Progenitor cell of endocrine pancreas (in vitro differentiated cells): ENCODE measurements at regions not wholly inside any gene's neighbourhood (a gene's known extent, or its start where the extent isn't known, plus 50 kb on each side); places are given as distances from the start of the nearest gene placed in this dataset.

Experiments used
- DNase-seq: peaks from one replicate; pipeline ENCODE4 v3.0.0; 2021; ENCODE audit warnings: low spot score; ENCODE audit not compliant: unreplicated experiment
- H3K27ac Mint-ChIP-seq: 2 replicates; pipeline ENCODE4 v1.8.0; 2021; ENCODE audit warnings: mild to moderate bottlenecking, moderate library complexity, mixed read lengths
- H3K27me3 Mint-ChIP-seq: 2 replicates; pipeline ENCODE4 v1.8.0; 2021; ENCODE audit warnings: mixed read lengths
- H3K36me3 Mint-ChIP-seq: 2 replicates; pipeline ENCODE4 v1.8.0; 2022; ENCODE audit warnings: mixed read lengths; ENCODE audit not compliant: insufficient read depth
- H3K4me1 Mint-ChIP-seq: 2 replicates; pipeline ENCODE4 v1.8.0; 2021; ENCODE audit warnings: low read depth, mixed read lengths
- H3K4me3 Mint-ChIP-seq: 2 replicates; pipeline ENCODE4 v1.8.0; 2021; ENCODE audit warnings: low read depth, mild to moderate bottlenecking, moderate library complexity, mixed read lengths
- H3K9me3 Mint-ChIP-seq: 2 replicates; pipeline ENCODE4 v1.8.0; 2021; ENCODE audit warnings: low read depth, mixed read lengths
- TF ChIP-seq, protein P1 (sequence below): fragments of 200-600 bp; sonication (generic); IDR thresholded peaks from one replicate; pipeline ENCODE4 v1.5.0; 2021; ENCODE audit warnings: antibody characterized with exemption, mild to moderate bottlenecking; ENCODE audit not compliant: unreplicated experiment

DNA sequence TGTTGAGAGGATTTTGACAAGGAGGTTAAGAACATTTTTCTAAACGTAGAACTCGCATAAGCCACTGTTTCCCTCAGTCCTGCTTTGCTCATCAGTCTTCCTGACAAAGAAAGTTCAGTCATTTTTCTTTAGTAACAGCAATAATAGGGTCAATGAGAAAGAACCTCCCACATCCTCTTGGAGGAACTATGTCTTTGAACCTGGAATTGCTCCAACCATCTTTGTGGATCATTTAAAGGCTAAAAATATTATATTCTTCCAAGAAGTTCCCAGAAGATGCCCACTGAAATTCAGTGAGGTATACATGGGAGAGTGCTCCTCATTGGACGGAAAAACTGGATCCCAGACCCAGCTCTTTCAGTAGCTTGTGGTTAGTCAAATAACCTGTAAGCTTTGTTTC lies 282.8 kb upstream of the FAR2 start:
- no peak for DNase-seq
- Mint-ChIP-seq H3K4me3 (no peak overlapping the region), H3K27ac (no peak overlapping the region), H3K36me3 (no peaks in the 10 kb centered on the region), H3K27me3 (no peaks in the 10 kb centered on the region), H3K4me1 (peaks cover 7% of the 10 kb centered on the region), H3K9me3 (no peaks in the 10 kb centered on the region)
- TF ChIP-seq, protein P1, sequence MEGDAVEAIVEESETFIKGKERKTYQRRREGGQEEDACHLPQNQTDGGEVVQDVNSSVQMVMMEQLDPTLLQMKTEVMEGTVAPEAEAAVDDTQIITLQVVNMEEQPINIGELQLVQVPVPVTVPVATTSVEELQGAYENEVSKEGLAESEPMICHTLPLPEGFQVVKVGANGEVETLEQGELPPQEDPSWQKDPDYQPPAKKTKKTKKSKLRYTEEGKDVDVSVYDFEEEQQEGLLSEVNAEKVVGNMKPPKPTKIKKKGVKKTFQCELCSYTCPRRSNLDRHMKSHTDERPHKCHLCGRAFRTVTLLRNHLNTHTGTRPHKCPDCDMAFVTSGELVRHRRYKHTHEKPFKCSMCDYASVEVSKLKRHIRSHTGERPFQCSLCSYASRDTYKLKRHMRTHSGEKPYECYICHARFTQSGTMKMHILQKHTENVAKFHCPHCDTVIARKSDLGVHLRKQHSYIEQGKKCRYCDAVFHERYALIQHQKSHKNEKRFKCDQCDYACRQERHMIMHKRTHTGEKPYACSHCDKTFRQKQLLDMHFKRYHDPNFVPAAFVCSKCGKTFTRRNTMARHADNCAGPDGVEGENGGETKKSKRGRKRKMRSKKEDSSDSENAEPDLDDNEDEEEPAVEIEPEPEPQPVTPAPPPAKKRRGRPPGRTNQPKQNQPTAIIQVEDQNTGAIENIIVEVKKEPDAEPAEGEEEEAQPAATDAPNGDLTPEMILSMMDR = no peak

DNA sequence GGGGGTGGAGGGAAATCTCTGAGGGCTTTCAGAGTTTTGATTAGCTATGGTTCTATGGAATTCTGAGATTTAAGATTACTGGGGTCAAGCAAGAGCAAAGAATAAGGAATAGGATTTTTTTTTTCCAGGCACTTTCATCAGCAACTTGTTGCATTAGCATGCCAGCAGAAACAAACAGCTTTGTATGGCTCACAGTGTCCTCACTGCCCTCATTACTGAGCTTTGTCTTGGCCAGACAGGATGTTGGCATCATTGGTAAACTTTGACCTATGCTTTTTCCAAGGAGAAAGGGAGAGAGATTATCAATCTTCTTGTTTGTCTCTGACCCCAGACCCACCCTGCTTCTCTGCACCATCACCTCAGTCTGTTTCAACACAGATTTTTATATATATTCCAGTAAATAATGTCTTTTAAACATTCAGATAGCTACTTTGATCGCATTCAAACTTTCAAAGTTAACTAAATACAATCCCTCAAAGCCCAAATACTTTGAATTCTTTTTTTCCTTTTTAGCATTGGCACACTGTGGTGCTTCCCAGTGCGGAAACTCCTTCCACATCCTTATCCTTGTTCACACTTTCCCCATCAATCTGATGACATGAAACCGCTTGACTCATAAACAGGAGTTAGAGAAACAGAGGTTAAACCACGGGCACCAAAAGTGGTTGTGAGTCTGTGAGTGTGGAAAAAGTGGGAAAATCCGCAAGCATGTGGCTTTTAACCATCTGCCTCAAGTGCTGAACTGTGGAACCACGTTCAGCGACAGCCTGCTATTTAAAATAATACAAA lies 282.2 kb upstream of the FAR2 start:
- TF ChIP-seq, protein P1 = no peak
- H3K4me3 Mint-ChIP-seq = no peak overlapping the region
- H3K9me3 Mint-ChIP-seq = no peaks in the 10 kb centered on the region
- H3K36me3 Mint-ChIP-seq = no peaks in the 10 kb centered on the region
- peaks cover 7% of the 10 kb centered on the region for H3K4me1 Mint-ChIP-seq
- H3K27ac Mint-ChIP-seq = no peak overlapping the region
- DNase-seq = no peak
- H3K27me3 Mint-ChIP-seq = no peaks in the 10 kb centered on the region

DNA sequence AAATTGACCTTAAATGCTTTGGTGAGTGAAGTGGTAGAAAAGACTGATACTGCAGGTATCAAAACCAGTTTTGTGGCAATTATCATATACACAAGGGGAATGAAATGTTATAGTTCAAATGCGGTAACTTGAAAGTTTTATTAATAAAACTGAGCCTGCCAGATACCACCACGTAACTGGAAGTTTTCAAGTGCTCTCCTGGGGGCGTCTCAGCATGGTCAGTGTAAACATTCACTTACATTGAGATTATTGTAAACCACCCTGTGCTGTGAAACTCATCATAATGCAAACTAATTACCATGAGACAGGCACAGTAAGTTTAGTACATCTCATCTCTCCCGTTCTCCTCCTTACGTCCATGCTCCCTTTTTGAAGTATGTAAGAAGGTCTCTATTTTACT lies 280.7 kb upstream of the FAR2 start:
- no peaks in the 10 kb centered on the region for H3K36me3 Mint-ChIP-seq
- H3K27ac Mint-ChIP-seq = no peak overlapping the region
- TF ChIP-seq, protein P1 = no peak
- peaks cover 7% of the 10 kb centered on the region for H3K4me1 Mint-ChIP-seq
- no peak for DNase-seq
- no peaks in the 10 kb centered on the region for H3K9me3 Mint-ChIP-seq
- H3K27me3 Mint-ChIP-seq = no peaks in the 10 kb centered on the region
- no peak overlapping the region for H3K4me3 Mint-ChIP-seq

DNA sequence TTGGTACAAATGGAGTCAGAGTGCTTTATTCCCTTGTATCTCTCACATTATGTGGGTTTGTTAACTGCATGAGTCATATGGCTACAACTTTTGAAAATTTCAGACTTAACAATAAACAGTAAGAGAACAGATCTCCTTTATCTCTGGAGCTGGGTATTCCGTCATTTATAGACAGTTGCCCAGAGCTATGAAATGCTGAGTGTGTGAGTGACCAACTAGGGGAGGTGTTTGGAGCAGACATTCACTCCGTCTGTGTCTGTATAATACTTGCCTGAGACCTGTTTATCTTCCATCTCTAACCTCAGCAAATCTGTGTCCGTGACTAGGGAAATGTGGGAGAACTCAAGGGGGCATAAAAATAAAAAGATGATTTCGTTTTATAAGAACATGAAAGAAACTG lies 279.9 kb upstream of the FAR2 start:
- Mint-ChIP-seq H3K27me3 (no peaks in the 10 kb centered on the region), H3K4me3 (no peak overlapping the region), H3K36me3 (no peaks in the 10 kb centered on the region), H3K4me1 (peaks cover 7% of the 10 kb centered on the region), H3K27ac (no peak overlapping the region), H3K9me3 (no peaks in the 10 kb centered on the region)
- TF ChIP-seq, protein P1 = no peak
- no peak for DNase-seq

DNA sequence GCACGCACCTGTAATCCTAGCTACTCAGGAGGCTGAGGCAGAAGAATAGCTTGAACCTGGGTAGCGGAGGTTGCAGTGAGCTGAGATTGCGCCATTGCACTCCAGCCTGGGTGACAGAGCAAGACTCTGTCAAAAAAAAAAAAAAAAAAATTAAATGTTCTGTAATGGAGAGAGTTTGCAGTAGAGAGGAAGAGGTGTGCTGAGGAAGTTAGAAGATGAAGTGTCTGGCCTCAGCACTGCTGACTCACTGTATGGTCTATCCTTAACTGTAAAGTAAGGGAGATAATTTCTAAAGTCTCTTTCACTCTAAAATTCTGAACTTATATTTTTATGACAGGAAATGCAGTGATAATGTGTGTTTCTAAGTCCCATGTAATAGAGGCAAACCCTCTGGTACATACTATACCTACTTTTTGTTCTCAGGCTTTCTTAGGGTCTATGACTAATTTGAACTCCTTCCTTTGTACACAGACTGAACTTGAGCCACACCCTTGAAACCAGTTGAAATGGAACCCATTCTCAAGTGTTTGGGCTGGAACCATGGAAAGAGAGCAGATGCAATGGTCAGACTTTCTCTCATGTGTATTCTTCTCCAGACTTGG lies 278.1 kb upstream of the FAR2 start:
- DNase-seq = no peak
- TF ChIP-seq, protein P1 = no peak
- Mint-ChIP-seq H3K4me1 (peaks cover 7% of the 10 kb centered on the region), H3K36me3 (no peaks in the 10 kb centered on the region), H3K9me3 (no peaks in the 10 kb centered on the region), H3K4me3 (no peak overlapping the region), H3K27ac (no peak overlapping the region), H3K27me3 (no peaks in the 10 kb centered on the region)
